ENCODE measurements at regions not wholly inside any gene's neighbourhood (a gene's known extent, or its start where the extent isn't known, plus 50 kb on each side); places are given as distances from the start of the nearest gene placed in this dataset.

DNA sequence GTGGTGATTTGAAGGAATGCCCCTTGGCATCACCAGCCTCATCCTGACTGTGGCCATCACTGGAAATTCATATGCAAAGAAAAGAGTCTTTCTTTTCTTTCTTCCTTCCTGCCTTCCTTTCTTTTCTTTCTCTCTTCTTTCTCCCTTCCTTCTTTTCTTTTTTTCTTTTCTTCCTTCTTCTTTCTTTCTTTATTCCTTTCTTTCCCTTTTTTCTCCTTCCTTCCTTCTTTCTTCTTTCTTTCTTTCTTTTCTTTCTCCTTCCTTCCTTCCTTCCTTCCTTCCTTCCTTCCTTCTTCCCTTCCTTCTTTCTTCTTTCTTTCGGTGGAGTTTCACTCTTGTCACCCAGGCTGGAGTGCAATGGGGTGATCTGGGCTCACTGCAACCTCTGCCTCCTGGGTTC is 58.0 kb upstream of the TMEM132D start:
- TF ChIP-seq, protein P1, sequence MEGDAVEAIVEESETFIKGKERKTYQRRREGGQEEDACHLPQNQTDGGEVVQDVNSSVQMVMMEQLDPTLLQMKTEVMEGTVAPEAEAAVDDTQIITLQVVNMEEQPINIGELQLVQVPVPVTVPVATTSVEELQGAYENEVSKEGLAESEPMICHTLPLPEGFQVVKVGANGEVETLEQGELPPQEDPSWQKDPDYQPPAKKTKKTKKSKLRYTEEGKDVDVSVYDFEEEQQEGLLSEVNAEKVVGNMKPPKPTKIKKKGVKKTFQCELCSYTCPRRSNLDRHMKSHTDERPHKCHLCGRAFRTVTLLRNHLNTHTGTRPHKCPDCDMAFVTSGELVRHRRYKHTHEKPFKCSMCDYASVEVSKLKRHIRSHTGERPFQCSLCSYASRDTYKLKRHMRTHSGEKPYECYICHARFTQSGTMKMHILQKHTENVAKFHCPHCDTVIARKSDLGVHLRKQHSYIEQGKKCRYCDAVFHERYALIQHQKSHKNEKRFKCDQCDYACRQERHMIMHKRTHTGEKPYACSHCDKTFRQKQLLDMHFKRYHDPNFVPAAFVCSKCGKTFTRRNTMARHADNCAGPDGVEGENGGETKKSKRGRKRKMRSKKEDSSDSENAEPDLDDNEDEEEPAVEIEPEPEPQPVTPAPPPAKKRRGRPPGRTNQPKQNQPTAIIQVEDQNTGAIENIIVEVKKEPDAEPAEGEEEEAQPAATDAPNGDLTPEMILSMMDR (IDR thresholded peaks at IDR 0.05; ENCODE audit: insufficient read depth, low read depth, low read length), result no peak
- TF ChIP-seq EZH2 (IDR thresholded peaks at IDR 0.05; ENCODE audit: insufficient read depth, low read length), result no peak
